ENCODE measurements at regions not wholly inside any gene's neighbourhood (a gene's known extent, or its start where the extent isn't known, plus 50 kb on each side); places are given as distances from the start of the nearest gene placed in this dataset.

DNA sequence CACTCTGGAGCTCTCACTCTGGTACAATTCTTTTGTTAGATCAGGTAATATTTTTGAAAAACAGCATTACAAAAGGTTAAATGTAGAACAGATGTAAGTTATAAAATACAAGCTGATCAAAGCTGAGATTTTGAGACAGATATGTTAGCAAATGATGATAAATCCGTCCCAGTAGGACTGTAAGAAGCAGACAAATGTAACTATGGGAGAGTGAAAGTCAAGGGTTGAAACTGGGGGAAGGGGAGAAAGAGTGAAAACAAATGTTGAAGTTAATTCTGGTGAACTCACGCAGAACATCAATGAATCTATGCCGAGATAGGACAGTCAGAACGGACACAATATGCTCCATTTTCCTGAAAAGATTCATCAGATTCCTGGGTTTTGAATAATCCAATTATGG is 298.9 kb upstream of the IRX5 start:
- peaks cover 0 to 19% (median 2%) of the 10 kb centered on the region in 4 donors for H3K4me1 ChIP-seq
- intact Hi-C loops (cut with DNase I; ENCODE audit: low total_unique reads), result loop anchor here (5.0 to 10.0 kb wide), 4 partner anchors 301 to 743 kb away; partner anchors contain the start of genes IRX3 and IRX5
- TF ChIP-seq, protein P1, sequence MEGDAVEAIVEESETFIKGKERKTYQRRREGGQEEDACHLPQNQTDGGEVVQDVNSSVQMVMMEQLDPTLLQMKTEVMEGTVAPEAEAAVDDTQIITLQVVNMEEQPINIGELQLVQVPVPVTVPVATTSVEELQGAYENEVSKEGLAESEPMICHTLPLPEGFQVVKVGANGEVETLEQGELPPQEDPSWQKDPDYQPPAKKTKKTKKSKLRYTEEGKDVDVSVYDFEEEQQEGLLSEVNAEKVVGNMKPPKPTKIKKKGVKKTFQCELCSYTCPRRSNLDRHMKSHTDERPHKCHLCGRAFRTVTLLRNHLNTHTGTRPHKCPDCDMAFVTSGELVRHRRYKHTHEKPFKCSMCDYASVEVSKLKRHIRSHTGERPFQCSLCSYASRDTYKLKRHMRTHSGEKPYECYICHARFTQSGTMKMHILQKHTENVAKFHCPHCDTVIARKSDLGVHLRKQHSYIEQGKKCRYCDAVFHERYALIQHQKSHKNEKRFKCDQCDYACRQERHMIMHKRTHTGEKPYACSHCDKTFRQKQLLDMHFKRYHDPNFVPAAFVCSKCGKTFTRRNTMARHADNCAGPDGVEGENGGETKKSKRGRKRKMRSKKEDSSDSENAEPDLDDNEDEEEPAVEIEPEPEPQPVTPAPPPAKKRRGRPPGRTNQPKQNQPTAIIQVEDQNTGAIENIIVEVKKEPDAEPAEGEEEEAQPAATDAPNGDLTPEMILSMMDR (IDR thresholded peaks at IDR 0.05), result no peak
- H3K27me3 ChIP-seq, result no peaks in the 10 kb centered on the region
- no peak overlapping the region for H3K4me3 ChIP-seq
- H3K9me3 ChIP-seq, result no peaks in the 10 kb centered on the region
- no peaks in the 10 kb centered on the region for H3K36me3 ChIP-seq
- no peak overlapping the region for H3K27ac ChIP-seq
- no peak for DNase-seq

- no peaks in the 10 kb centered on the region for H3K27me3 ChIP-seq
- intact Hi-C loops (cut with DNase I; ENCODE audit: low total_unique reads), result loop anchor here (5.0 to 10.0 kb wide), 4 partner anchors 302 to 744 kb away; partner anchors contain the start of genes IRX3 and IRX5
- DNase-seq, result no peak
- H3K4me1 ChIP-seq, result peaks cover 0 to 19% (median 2%) of the 10 kb centered on the region in 4 donors
- no peaks in the 10 kb centered on the region for H3K9me3 ChIP-seq
- TF ChIP-seq, protein P1 (IDR thresholded peaks at IDR 0.05), result no peak
- H3K4me3 ChIP-seq, result no peak overlapping the region
- no peaks in the 10 kb centered on the region for H3K36me3 ChIP-seq
- no peak overlapping the region for H3K27ac ChIP-seq
Observed at GRCh38 chr16:54630284-54630967, 300.2 kb upstream of the IRX5 start.

GRCh38 chr16:54628796-54629625 is 301.7 kb upstream of the IRX5 start:
- no peak overlapping the region for H3K4me3 ChIP-seq
- H3K4me1 ChIP-seq, result peaks cover 0 to 13% (median 0%) of the 10 kb centered on the region in 4 donors
- no peaks in the 10 kb centered on the region for H3K36me3 ChIP-seq
- H3K27me3 ChIP-seq, result no peaks in the 10 kb centered on the region
- TF ChIP-seq, protein P1 (IDR thresholded peaks at IDR 0.05), result no peak
- intact Hi-C loops (cut with DNase I; ENCODE audit: low total_unique reads), result loop anchor here (1.0 kb wide), 1 partner anchor 28 kb away; no protein-coding TSS in a partner anchor
- DNase-seq, result no peak
- H3K27ac ChIP-seq, result no peak overlapping the region
- no peaks in the 10 kb centered on the region for H3K9me3 ChIP-seq

GRCh38 chr16:54627616-54628015 is 303.0 kb upstream of the IRX5 start:
- no peak for DNase-seq
- Histone ChIP-seq H3K27ac (no peak overlapping the region), H3K4me3 (no peak overlapping the region), H3K4me1 (peaks cover 0 to 6% (median 0%) of the 10 kb centered on the region in 4 donors), H3K27me3 (peaks cover 0 to 2% of the 10 kb centered on the region in 2 donors), H3K9me3 (no peaks in the 10 kb centered on the region), H3K36me3 (no peaks in the 10 kb centered on the region)
- TF ChIP-seq, protein P1 (IDR thresholded peaks at IDR 0.05), result no peak
- intact Hi-C loops (cut with DNase I; ENCODE audit: low total_unique reads), result no loop called here

DNA sequence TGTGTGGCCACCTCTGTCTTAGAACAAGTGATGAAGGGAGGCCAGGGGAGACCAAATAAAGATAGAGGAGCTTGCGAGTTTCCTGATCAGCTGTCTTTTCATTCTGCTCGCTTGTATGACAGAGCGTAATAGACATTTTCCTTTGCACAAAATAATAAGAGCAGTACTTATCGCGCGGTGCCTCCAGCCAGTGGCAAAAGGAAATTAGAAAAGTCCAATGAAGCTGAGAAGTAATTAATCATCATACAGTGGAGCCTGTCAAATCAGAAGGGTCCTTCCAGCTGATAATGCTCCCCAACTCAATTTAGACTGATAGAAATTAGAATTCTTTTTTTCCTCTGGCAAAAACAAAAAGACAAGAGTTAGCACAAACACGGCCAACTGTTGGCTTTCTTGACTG is 307.0 kb upstream of the IRX5 start:
- Histone ChIP-seq H3K36me3 (no peaks in the 10 kb centered on the region), H3K9me3 (no peaks in the 10 kb centered on the region), H3K4me3 (no peak overlapping the region), H3K4me1 (peaks cover 0 to 6% (median 0%) of the 10 kb centered on the region in 4 donors), H3K27ac (no peak overlapping the region), H3K27me3 (peaks cover 0 to 8% of the 10 kb centered on the region in 2 donors)
- TF ChIP-seq, protein P1 (IDR thresholded peaks at IDR 0.05), result no peak
- intact Hi-C loops (cut with DNase I; ENCODE audit: low total_unique reads), result no loop called here
- DNase-seq, result no peak
